RWPE2 (cell line): ENCODE measurements at regions not wholly inside any gene's neighbourhood (a gene's known extent, or its start where the extent isn't known, plus 50 kb on each side); places are given as distances from the start of the nearest gene placed in this dataset.

Source experiments
- ATAC-seq: fragments of 200-7000 bp; cut with Tn5 transposase; 3 replicates; pipeline ENCODE4 v1.9.1; 2021; ENCODE audit warnings: low read depth
- DNase-seq: peaks from one replicate; pipeline ENCODE4 v3.0.0-alpha.2; 2020; ENCODE audit warnings: low spot score
- H3K27ac ChIP-seq: fragments of 450-650 bp; 2 replicates; pipeline ENCODE4 v1.5.1; 2017; ENCODE audit warnings: mild to moderate bottlenecking; ENCODE audit not compliant: poor library complexity, severe bottlenecking
- H3K27me3 ChIP-seq: fragments of 250-450 bp; sonication (Bioruptor Pico); 2 replicates; pipeline ENCODE4 v1.5.1; 2021; ENCODE audit warnings: mild to moderate bottlenecking, moderate library complexity; ENCODE audit not compliant: insufficient read depth, poor library complexity, severe bottlenecking
- H3K36me3 ChIP-seq: fragments of 250-450 bp; sonication (Bioruptor Pico); 2 replicates; pipeline ENCODE4 v1.5.1; 2020; ENCODE audit warnings: low read depth, mild to moderate bottlenecking, moderate library complexity
- H3K4me1 ChIP-seq: fragments of 250-450 bp; sonication (Bioruptor Pico); 2 replicates; pipeline ENCODE4 v1.5.1; 2021; ENCODE audit warnings: mild to moderate bottlenecking, moderate library complexity; ENCODE audit not compliant: insufficient read depth, poor library complexity, severe bottlenecking
- H3K4me3 ChIP-seq: fragments of 250-450 bp; sonication (Bioruptor Pico); 2 replicates; pipeline ENCODE4 v1.5.1; 2021; ENCODE audit warnings: mild to moderate bottlenecking, moderate library complexity; ENCODE audit not compliant: severe bottlenecking
- H3K9me3 ChIP-seq: fragments of 250-450 bp; sonication (Bioruptor Pico); 2 replicates; pipeline ENCODE4 v1.5.1; 2021; ENCODE audit warnings: mild to moderate bottlenecking, moderate library complexity; ENCODE audit not compliant: severe bottlenecking
- TF ChIP-seq, protein P1 (sequence below): fragments of 450-650 bp; IDR thresholded peaks from one replicate; pipeline ENCODE4 v1.5.1; 2017; ENCODE audit warnings: mild to moderate bottlenecking, moderate library complexity; ENCODE audit not compliant: poor library complexity, severe bottlenecking

DNA sequence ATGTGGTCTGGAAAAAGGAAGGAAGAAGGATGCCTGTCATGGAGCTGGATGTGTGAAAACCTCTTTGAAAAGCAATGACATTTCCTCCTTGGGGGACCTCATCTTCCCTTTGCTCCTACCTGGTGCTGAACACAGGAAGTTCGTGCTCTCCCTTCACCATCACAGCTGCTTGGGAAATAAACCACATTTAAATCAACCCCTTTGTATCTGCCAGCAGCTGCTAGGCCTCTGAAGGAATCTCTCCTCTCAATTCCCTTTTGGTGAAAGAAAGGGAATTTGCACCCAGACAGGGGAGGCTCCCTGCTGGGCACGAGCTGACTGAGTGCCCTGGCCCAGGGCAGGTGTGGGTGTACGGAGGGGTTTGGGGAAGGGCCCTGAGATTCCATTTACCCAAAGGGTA is 437.7 kb downstream of the TSHZ3 start:
- TF ChIP-seq, protein P1, sequence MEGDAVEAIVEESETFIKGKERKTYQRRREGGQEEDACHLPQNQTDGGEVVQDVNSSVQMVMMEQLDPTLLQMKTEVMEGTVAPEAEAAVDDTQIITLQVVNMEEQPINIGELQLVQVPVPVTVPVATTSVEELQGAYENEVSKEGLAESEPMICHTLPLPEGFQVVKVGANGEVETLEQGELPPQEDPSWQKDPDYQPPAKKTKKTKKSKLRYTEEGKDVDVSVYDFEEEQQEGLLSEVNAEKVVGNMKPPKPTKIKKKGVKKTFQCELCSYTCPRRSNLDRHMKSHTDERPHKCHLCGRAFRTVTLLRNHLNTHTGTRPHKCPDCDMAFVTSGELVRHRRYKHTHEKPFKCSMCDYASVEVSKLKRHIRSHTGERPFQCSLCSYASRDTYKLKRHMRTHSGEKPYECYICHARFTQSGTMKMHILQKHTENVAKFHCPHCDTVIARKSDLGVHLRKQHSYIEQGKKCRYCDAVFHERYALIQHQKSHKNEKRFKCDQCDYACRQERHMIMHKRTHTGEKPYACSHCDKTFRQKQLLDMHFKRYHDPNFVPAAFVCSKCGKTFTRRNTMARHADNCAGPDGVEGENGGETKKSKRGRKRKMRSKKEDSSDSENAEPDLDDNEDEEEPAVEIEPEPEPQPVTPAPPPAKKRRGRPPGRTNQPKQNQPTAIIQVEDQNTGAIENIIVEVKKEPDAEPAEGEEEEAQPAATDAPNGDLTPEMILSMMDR, result no peak
- no peaks in the 10 kb centered on the region for H3K9me3 ChIP-seq
- H3K27ac ChIP-seq, result no peak overlapping the region
- H3K4me3 ChIP-seq, result no peak overlapping the region
- ATAC-seq (no peak), DNase-seq (no peak)
- no peaks in the 10 kb centered on the region for H3K27me3 ChIP-seq
- H3K4me1 ChIP-seq, result no peaks in the 10 kb centered on the region
- no peaks in the 10 kb centered on the region for H3K36me3 ChIP-seq

DNA sequence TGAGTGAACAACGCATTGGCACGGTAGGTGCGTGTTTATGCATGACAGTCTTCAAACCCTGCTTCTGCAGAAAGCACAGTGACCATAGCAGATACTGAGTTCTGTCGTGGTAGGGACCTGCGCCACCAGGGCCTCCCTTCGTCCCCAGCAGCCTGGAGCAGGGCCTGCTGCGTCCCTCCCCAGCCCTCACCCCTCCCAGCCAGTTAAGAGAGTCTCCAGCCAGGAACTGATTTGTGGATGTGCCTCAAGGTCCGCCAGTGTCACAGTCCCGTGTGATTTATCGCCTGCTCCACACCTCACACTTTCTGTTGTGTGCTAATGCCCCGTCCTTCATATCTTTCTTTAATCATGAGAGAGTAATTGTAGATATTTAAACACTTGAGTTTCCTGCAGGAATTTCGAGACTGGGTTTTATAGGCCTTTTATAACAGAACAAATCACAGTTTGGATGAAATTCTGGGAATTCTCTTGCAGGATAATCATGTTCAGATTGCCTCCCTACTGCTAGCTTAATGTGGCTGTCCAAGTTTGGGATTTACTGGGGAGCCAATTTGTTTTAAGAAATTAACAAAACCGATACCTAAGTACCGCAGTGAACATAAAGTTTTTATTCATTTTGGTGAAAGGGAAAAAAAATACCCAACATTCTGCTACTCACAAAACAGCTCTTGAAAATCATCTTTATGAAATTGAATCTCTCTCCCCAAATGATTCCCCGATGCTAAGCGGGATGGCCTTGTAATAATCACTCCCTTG is 438.6 kb downstream of the TSHZ3 start:
- Histone ChIP-seq H3K27me3 (no peaks in the 10 kb centered on the region), H3K4me3 (no peak overlapping the region), H3K4me1 (no peaks in the 10 kb centered on the region), H3K27ac (no peak overlapping the region), H3K36me3 (no peaks in the 10 kb centered on the region), H3K9me3 (no peaks in the 10 kb centered on the region)
- DNase-seq, result no peak
- TF ChIP-seq, protein P1, result no peak
- ATAC-seq, result no peak

DNA sequence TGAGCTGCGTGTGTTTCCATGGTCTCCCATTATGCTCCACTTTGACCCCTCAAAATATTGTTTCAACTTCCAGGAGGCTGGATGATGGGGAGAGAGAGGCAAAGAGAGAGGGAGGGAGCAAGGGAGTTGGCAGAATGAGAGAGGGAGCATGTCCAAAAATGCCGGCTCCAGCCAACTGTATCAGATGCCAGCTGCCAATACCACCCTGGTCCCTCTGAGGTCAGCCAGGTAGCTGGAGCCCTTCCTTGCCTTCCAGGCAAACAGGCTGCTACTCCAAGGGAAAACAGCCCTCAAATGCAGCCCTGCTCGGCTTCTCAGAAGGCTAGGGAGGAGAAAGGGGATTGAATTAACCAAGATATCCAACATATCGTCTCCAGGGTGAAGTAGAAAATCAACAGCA is 440.0 kb downstream of the TSHZ3 start:
- TF ChIP-seq, protein P1, result no peak
- Histone ChIP-seq H3K4me1 (no peaks in the 10 kb centered on the region), H3K36me3 (no peaks in the 10 kb centered on the region), H3K27ac (no peak overlapping the region), H3K27me3 (no peaks in the 10 kb centered on the region), H3K9me3 (no peaks in the 10 kb centered on the region), H3K4me3 (no peak overlapping the region)
- ATAC-seq (no peak), DNase-seq (no peak)

DNA sequence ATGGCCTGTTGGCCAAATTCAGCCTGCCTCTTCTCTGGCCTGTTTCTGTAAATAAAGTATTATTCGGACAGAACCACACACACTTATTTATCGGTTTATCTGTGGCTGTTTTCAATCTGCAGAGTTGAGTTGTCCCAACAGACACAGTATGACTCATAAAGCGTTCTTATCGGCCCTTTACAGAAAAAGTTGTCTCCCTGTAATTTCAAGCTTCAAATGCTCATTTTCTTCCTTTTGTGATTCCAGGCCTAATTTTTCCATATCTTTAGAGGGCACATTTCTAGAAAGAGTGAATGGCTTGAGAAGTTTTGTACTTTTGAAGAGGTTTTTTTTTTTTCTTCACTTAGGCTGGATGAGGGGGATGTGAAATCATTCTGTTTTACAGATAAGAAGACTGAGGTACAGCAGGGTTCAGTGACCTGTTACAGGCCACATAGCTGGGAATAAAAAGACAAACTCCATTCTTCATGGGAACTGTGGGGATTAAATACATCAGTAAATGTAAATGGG is 440.9 kb downstream of the TSHZ3 start:
- no peaks in the 10 kb centered on the region for H3K9me3 ChIP-seq

More for the DNA sequence above, 440.9 kb downstream of the TSHZ3 start:
- no peak overlapping the region for H3K4me3 ChIP-seq
- H3K36me3 ChIP-seq, result no peaks in the 10 kb centered on the region
- no peaks in the 10 kb centered on the region for H3K27me3 ChIP-seq
- TF ChIP-seq, protein P1, result no peak
- no peaks in the 10 kb centered on the region for H3K4me1 ChIP-seq
- ATAC-seq, result no peak
- no peak for DNase-seq
- H3K27ac ChIP-seq, result no peak overlapping the region
